ENCODE measurements at regions not wholly inside any gene's neighbourhood (a gene's known extent, or its start where the extent isn't known, plus 50 kb on each side); places are given as distances from the start of the nearest gene placed in this dataset.

DNA sequence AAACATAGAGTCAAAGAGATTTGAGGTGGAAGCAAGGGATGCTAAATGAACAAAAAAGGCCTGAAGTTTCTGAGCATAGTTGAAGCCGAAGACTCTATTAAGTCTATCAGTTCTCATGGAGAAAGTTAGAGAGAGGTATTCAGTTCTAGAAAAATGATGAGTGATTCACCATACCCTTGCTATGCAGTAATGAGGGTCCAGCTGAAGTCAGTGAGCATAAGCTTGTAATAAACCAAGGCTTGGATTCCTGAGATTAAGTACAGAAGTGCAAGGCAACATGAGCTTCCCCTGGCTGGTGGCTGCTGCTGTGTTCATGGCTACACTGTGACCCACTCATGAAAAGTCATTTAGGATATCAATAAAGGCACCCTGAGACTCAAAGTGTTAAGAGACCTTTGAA is 129.7 kb upstream of the MTAP start:
- no peak for DNase-seq

DNA sequence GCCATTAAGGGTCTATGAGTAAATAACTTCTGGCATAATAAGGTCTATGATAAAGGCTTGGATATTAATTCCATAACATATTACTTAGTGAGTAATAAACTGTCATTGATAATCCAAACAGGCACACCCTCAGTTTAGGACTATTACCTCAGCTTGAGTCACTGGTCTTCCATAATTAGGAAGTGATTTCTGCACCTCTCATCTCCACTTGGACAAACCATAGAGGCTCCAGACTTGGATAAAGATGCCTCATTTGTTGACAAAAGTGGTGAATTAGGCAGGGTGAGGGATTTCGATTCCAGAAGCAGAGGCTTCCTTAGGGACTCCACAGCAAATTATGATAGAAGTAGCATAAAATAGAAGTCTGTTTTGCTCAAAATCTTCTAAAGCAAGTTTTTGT is 127.5 kb upstream of the MTAP start:
- no peak for DNase-seq

GRCh38 chr9:21677387-21677786 is 125.0 kb upstream of the MTAP start:
- DNase-seq, result no peak

DNA sequence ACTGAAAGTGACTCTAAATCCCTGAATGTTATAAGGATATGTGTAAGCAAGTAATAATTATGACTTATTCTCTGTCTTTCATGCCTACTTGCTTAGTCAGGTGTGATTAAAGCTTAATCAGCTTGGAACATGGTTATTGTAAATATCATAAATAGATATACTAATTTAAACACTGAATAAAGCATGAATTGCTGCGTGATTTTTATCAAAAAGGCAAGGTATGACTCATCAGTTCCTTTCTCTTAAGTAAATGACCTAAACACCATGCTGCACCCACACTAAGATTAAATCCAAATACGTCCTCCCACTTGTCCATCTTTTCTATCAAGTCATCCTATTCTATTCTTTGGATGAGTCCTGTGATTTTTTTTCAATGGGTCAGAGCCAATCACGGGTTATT is 124.6 kb upstream of the MTAP start:
- DNase-seq, result no peak

- no peak for DNase-seq
Measured at GRCh38 chr9:21679432-21679831, 123.0 kb upstream of the MTAP start.

DNA sequence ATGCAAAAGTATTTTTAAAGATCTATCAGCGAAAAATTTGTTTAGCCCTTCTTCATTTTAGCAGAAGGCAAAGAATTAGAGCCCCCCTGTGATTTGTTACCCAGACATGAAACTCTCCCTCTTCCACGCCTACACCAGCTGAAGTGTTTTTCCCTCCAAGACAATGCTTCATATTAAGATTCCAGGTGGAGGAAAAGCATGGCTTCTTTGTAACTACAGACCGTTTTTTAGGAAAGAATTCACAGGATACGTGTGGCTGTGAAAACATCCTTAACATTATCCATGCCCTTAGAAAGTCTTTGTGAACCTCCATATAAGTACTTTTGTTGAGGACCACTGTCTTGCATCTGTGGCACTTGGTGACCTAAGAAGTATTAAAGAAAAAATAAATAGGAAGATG is 121.8 kb upstream of the MTAP start:
- no peak for DNase-seq

DNA sequence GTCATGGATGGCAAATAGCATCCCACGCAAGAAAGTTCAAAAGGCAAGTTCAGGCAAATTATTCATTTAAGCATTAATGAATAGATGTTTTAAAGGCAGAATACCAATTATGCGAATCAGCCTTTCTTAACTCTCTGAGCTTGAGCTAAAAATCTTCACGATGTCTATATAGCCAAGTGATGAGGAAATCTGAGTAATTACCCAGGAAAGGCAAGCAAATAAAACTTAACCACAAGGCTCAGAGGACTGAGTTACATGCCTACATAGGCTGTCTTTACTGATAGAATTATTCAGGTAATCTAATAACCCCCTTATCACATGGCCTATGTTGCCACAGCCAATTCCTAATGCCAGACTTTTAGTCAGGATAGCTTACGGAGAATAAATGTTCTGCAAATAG is 120.8 kb upstream of the MTAP start:
- no peak for DNase-seq

DNA sequence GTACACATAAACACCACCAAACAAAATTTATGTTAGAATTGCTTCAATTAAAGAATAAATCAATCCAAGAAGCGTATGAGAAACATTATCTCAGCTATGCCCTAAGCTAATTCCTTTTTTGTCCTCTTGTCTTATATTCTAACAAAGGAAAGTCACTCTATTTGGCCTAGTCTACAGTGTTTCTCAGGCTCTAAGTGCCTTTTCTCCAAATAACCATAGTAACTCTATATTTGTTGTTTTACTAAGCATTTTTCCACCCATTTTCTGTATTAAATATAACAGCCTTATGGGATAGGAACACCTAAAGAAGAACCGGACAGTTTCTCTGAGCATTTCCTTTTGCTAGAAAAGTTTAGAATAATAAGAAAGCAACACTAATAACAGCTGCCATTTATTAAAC is 120.1 kb upstream of the MTAP start:
- DNase-seq, result no peak

DNA sequence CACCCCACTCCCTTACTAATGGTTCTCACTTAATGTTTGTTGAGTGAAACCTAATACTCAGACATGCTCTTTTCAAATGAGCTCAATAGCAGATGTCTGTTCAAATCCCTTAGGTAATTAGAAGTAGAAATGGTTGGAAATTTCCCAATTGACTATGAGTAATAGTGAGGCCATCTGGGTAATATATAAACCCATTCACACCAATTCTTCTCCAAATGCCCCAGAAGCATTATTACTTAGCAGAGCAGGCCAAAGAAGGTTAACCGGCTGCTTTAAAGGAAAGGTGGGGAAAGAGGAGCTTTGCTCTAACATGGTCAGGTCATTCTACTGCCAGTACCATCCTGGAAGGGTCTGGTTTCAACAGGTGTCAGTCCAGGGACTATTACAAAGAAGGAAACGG is 119.5 kb upstream of the MTAP start:
- DNase-seq, result no peak

DNA sequence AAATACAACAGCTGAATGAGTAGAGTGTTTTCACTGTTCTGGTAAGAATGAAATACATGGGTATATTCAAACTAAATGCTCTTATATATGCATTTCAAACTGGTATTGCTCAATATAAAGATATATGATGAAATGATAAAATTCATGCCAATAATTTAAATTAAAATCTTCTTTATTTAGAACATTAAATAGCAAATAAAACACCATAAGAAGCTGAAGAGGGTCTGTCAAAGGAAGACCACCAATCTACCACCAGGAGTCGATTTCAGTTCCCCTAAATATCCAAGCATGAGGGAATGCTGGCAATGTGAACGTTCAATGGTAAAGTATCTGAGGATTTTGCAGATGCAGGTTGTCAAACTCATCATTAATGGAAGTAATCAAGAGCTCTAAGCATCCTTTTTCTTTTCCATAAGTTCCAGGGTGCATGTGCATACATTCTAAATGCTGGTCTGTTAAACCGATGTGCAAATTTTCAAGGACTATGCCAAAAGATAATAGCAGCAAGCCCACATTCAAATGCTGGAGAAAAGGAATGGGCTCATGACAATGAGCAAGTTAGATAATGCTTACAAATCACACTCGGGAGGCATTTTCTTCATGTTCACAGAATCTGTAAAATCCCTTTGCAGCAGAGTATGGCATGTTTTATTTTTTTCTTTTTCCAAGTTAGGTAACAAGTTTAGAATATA is 118.8 kb upstream of the MTAP start:
- no peak for DNase-seq

GRCh38 chr9:21684231-21684630 is 118.2 kb upstream of the MTAP start:
- no peak for DNase-seq

DNA sequence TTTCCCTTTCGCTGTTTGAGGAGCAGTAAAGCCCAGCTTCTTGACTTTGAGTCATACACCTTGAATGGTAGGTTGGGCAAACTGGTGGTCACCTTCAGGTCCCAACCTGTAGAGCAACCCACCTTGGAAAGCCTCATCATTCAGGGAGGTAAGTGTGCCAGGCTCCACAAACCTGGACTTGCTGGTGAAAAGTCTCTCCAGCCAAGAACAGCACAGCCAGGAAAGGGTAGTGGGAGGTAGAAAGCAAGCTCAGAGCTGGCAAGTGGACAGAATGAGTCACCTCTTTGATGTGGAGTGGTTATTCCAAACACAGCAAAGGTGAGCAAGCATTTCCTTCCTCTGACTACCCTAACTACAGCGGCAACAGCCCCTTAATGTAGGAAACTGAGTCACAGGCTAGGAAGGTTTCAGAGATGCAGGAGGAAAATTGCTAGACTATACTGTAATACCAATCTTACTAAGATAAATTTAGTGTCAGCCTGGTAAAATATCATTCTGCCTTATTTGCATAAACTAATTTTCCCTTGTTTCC is 117.5 kb upstream of the MTAP start:
- no peak for DNase-seq

- DNase-seq, result no peak
Measured at GRCh38 chr9:21685502-21685901, 116.9 kb upstream of the MTAP start.

DNA sequence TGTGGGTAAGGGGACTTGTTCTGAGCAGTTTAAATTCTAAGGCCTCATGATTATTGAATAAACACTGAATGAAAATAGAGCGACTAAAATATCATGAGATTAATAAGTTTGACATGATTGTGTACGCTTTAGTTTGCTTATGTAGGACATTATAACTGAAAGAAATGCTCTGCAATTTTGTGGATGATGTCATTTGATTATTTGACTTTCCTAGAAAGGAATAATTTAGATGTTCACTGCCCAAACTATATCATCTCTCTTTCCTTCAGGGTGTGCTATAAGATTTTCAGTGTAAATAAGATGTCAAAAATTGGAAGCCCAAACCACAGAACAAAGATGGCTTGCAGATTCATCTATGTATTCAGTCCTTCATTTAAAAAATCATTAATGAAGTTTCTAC is 115.7 kb upstream of the MTAP start:
- no peak for DNase-seq

DNA sequence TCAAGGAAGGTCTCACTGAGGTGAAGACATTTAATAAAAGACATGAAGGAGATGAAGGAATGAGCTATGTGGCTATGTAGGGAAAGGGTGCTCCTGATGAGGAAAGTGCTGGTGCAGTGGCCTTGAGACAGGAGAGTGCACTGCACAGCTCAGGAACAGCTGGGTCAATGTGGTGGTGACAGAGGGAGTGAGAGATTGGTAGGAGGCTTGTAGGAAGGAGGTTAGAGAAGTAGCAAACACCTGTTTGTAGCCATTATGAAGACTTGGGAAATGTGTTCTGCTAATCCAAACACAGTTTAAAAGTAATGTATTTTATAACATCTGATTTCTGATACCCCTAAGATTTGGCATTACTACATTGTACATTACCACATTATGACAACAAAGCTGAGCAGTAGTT is 115.1 kb upstream of the MTAP start:
- no peak for DNase-seq

DNA sequence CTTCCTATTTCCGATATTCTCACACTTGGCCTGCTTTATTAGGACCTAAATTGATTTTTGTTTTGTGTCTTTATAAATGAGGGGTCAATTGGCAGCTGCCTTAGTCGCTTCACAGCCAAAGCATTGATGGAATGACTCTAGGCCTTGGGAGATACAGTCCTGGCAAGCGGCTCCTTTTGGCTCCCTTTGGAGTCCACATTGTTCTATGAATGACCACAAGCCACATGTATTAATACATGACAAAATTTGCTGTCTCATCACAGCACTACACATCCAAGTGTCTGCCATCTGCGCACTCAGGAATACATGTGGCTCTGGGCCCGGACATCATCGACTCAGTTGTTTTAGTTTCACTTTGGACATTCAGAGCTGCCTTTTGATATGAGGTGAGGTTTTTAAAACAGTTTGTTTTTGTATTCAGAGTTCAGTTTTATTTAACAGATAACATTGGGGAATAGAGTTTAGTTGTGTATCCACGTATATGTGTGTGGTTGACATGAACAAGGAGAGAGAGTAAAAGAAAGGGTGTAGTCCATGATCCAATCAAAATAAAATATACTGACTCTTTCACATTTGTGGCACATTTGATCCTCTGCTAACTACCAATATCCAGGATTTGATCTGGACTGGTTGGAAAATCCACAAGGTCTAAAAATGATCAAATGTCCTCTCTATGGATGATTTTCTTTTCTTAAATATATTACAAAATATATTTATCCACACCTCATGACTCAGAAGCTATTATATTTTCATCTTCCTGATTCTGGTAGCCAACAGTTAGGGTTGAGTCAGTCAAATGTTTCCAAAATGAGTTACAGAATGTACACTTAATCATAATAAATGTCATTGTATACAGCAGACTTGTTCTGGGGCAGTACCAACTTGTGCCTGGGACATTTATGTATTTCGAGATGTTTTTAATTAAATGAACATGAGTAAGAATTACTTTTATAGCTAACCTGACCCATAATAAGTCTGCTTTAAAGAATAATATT is 114.0 kb upstream of the MTAP start:
- DNase-seq, result no peak

GRCh38 chr9:21689854-21690253 is 112.6 kb upstream of the MTAP start:
- DNase-seq, result no peak

GRCh38 chr9:21690561-21690960 is 111.9 kb upstream of the MTAP start:
- no peak for DNase-seq

DNA sequence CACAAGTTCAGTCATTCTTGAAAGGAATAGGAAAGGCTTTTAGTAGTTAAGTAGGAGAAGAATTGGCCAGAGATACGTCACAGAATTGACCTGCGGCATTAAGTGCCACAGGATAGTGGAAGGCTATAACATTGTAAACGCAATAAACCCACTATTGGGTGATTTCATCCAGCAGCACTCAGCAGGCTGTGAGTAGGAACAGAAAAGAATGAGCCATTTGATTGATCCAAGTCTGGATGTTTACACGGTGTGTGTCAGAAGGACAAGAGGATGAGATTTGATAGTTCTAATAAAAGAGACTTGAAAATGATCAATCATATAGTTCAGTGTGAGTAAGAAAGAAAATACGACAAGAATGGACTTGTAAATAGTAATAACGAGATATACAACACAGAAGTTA is 110.0 kb upstream of the MTAP start:
- DNase-seq, result no peak

- no peak for DNase-seq
Measured at GRCh38 chr9:21694424-21694823, 108.0 kb upstream of the MTAP start.

- no peak for DNase-seq
Measured at GRCh38 chr9:21695443-21695842, 107.0 kb upstream of the MTAP start.

GRCh38 chr9:21695874-21696341 is 106.5 kb upstream of the MTAP start:
- no peak for DNase-seq

DNA sequence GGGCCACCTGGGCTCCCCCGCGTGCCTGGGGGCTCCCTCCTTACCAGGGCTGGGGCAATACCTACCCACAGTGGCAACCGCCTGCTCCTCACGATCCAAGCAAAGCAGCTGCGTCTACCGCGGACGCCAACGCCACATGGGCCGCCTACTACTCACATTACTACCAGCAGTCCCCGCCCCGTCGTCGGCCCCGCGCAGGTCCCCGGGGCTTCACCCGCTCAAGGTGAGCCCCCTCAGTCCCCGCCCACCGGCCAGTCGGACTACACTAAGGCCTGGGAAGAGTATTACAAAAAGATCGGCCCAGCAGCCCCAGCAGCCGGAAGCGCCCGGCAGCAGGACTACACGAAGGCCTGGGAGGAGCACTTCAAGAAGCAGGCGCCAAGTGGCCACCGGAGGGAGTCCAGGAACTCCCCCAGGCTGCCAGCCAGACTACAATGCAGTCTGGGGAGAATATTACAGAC is 106.0 kb upstream of the MTAP start:
- no peak for DNase-seq

GRCh38 chr9:21708260-21708711 is 94.2 kb upstream of the MTAP start:
- no peak for DNase-seq

Measured in retina (tissue), 1 donor.